GM12878 (cell line): ENCODE measurements at regions not wholly inside any gene's neighbourhood (a gene's known extent, or its start where the extent isn't known, plus 50 kb on each side); places are given as distances from the start of the nearest gene placed in this dataset.

Experiments used
- GABPA ChIP-seq: IDR thresholded peaks from 2 replicates; pipeline ENCODE4 v1.6.1; 2014; ENCODE audit warnings: antibody characterized with exemption, low read depth, mild to moderate bottlenecking, inconsistent platforms
- NR2C2 ChIP-seq: IDR thresholded peaks from 2 replicates; pipeline ENCODE4 v1.6.1; 2011; ENCODE audit warnings: borderline replicate concordance, low read depth; ENCODE audit not compliant: control insufficient read depth, insufficient read length
- POLR2A ChIP-seq: IDR thresholded peaks from 2 replicates; pipeline ENCODE4 v1.6.1; 2011; ENCODE audit warnings: low read depth, mild to moderate bottlenecking, low read length
- SREBF1 ChIP-seq: IDR thresholded peaks from 2 replicates; pipeline ENCODE4 v1.6.1; 2012; ENCODE audit warnings: mild to moderate bottlenecking, low read length
- ZNF274 ChIP-seq: IDR thresholded peaks from one replicate; pipeline ENCODE4 v1.8.0; 2011; ENCODE audit not compliant: insufficient read length, insufficient read depth
- TF ChIP-seq, protein P1 (sequence below), 3 experiments: IDR thresholded peaks in 2 of 3; conservative IDR thresholded peaks in 1 of 3; 2 replicates each; pipeline ENCODE4 v1.5.1; 2011; ENCODE audit warnings: low read depth in 3 of 3, low read length in 3 of 3, mild to moderate bottlenecking in 3 of 3, control low read depth in 2 of 3, moderate library complexity in 2 of 3, inconsistent platforms in 1 of 3, mixed read lengths in 1 of 3; ENCODE audit not compliant: control insufficient read depth in 2 of 3, insufficient read depth in 1 of 3; ENCODE audit errors: extremely low read depth in 1 of 3
- TF ChIP-seq, protein P2 (sequence below): IDR thresholded peaks from 2 replicates; pipeline ENCODE4 v1.6.1; 2012; ENCODE audit warnings: improper control_type of control experiment, low read depth, low read length; ENCODE audit not compliant: insufficient replicate concordance

DNA sequence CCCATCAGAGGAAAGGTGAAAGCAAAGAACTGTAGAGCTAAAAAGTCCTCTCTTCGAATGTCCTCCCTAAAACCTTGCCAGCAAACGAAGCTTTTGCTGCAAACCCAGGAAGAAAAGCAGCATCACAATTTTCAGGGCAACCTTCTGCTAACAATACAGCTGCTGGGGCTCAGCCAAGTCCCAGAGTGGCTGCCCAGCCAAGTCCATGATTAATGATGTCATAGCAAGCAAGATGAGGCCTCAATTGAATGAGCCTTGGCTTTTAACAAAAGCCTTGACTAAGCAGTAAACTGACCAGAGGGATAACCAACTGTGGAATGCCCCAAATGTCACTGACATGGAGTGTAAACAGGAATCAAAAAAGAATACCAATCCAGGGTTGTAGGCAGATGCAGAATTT, 342.7 kb downstream of the PMP22 start:
- TF ChIP-seq GABPA (no peak), SREBF1 (no peak), ZNF274 (no peak), NR2C2 (no peak), POLR2A (no peak)
- TF ChIP-seq, protein P1, sequence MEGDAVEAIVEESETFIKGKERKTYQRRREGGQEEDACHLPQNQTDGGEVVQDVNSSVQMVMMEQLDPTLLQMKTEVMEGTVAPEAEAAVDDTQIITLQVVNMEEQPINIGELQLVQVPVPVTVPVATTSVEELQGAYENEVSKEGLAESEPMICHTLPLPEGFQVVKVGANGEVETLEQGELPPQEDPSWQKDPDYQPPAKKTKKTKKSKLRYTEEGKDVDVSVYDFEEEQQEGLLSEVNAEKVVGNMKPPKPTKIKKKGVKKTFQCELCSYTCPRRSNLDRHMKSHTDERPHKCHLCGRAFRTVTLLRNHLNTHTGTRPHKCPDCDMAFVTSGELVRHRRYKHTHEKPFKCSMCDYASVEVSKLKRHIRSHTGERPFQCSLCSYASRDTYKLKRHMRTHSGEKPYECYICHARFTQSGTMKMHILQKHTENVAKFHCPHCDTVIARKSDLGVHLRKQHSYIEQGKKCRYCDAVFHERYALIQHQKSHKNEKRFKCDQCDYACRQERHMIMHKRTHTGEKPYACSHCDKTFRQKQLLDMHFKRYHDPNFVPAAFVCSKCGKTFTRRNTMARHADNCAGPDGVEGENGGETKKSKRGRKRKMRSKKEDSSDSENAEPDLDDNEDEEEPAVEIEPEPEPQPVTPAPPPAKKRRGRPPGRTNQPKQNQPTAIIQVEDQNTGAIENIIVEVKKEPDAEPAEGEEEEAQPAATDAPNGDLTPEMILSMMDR (IDR thresholded peaks at IDR 0.05 in 2 of 3, conservative IDR thresholded peaks at IDR 0.05 in 1 of 3; ENCODE audit: control insufficient read depth in 2 of 3, extremely low read depth in 1 of 3, insufficient read depth in 1 of 3, low read depth in 3 of 3, low read length in 3 of 3) = no peak
- TF ChIP-seq, protein P2, sequence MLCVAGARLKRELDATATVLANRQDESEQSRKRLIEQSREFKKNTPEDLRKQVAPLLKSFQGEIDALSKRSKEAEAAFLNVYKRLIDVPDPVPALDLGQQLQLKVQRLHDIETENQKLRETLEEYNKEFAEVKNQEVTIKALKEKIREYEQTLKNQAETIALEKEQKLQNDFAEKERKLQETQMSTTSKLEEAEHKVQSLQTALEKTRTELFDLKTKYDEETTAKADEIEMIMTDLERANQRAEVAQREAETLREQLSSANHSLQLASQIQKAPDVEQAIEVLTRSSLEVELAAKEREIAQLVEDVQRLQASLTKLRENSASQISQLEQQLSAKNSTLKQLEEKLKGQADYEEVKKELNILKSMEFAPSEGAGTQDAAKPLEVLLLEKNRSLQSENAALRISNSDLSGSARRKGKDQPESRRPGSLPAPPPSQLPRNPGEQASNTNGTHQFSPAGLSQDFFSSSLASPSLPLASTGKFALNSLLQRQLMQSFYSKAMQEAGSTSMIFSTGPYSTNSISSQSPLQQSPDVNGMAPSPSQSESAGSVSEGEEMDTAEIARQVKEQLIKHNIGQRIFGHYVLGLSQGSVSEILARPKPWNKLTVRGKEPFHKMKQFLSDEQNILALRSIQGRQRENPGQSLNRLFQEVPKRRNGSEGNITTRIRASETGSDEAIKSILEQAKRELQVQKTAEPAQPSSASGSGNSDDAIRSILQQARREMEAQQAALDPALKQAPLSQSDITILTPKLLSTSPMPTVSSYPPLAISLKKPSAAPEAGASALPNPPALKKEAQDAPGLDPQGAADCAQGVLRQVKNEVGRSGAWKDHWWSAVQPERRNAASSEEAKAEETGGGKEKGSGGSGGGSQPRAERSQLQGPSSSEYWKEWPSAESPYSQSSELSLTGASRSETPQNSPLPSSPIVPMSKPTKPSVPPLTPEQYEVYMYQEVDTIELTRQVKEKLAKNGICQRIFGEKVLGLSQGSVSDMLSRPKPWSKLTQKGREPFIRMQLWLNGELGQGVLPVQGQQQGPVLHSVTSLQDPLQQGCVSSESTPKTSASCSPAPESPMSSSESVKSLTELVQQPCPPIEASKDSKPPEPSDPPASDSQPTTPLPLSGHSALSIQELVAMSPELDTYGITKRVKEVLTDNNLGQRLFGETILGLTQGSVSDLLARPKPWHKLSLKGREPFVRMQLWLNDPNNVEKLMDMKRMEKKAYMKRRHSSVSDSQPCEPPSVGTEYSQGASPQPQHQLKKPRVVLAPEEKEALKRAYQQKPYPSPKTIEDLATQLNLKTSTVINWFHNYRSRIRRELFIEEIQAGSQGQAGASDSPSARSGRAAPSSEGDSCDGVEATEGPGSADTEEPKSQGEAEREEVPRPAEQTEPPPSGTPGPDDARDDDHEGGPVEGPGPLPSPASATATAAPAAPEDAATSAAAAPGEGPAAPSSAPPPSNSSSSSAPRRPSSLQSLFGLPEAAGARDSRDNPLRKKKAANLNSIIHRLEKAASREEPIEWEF = no peak
